ENCODE measurements at regions not wholly inside any gene's neighbourhood (a gene's known extent, or its start where the extent isn't known, plus 50 kb on each side); places are given as distances from the start of the nearest gene placed in this dataset.

GRCh38 chr15:70276401-70276800, 178.7 kb upstream of the TLE3 start:
- no peak for DNase-seq (ENCODE audit: low read depth)
- no peak overlapping the region for H3K4me3 ChIP-seq (ENCODE audit: low read depth, low read length)
- TF ChIP-seq CTCF (IDR thresholded peaks at IDR 0.05; ENCODE audit: control insufficient read depth, extremely low read depth, insufficient read depth), result no peak

GRCh38 chr15:70275461-70276138, 177.9 kb upstream of the TLE3 start:
- H3K4me3 ChIP-seq (ENCODE audit: low read depth, low read length), result no peak overlapping the region
- no peak for TF ChIP-seq CTCF (IDR thresholded peaks at IDR 0.05; ENCODE audit: control insufficient read depth, extremely low read depth, insufficient read depth)
- no peak for DNase-seq (ENCODE audit: low read depth)

GRCh38 chr15:70274908-70275307, 177.2 kb upstream of the TLE3 start:
- no peak overlapping the region for H3K4me3 ChIP-seq (ENCODE audit: low read depth, low read length)
- DNase-seq (ENCODE audit: low read depth), result no peak
- TF ChIP-seq CTCF (IDR thresholded peaks at IDR 0.05; ENCODE audit: control insufficient read depth, extremely low read depth, insufficient read depth), result no peak

- DNase-seq (ENCODE audit: low read depth), result no peak
- no peak overlapping the region for H3K4me3 ChIP-seq (ENCODE audit: low read depth, low read length)
- no peak for TF ChIP-seq CTCF (IDR thresholded peaks at IDR 0.05; ENCODE audit: control insufficient read depth, extremely low read depth, insufficient read depth)
Measured at GRCh38 chr15:70274255-70274880, 176.7 kb upstream of the TLE3 start.

GRCh38 chr15:70273808-70274207, 176.1 kb upstream of the TLE3 start:
- no peak overlapping the region for H3K4me3 ChIP-seq (ENCODE audit: low read depth, low read length)
- DNase-seq (ENCODE audit: low read depth), result no peak
- no peak for TF ChIP-seq CTCF (IDR thresholded peaks at IDR 0.05; ENCODE audit: control insufficient read depth, extremely low read depth, insufficient read depth)

GRCh38 chr15:70272565-70273355, 175.0 kb upstream of the TLE3 start:
- no peak overlapping the region for H3K4me3 ChIP-seq (ENCODE audit: low read depth, low read length)
- no peak for DNase-seq (ENCODE audit: low read depth)
- TF ChIP-seq CTCF (IDR thresholded peaks at IDR 0.05; ENCODE audit: control insufficient read depth, extremely low read depth, insufficient read depth), result no peak
